Gastrocnemius medialis (tissue), 4 donors: ENCODE measurements at regions not wholly inside any gene's neighbourhood (a gene's known extent, or its start where the extent isn't known, plus 50 kb on each side); places are given as distances from the start of the nearest gene placed in this dataset.

Experiments used
- ATAC-seq, 2 donors: fragments of 150-250 bp; one replicate each; pipeline ENCODE4 v1.9.1; 2016
- DNase-seq, 2 donors: peaks; one replicate each; pipeline ENCODE4 v3.0.0-alpha.2; 2019
- H3K27ac ChIP-seq, 4 donors: fragments of 200-600 bp; sonication (generic); 1 replicate in 1 of 4; 2 replicates in 3 of 4; pipeline ENCODE4 v1.5.1; 2016 to 2018; ENCODE audit warnings: mild to moderate bottlenecking in 2 of 4, moderate library complexity in 1 of 4
- H3K27me3 ChIP-seq, 3 donors: fragments of 200-600 bp; sonication (generic) in 2 of 3; 1 replicate in 1 of 3; 2 replicates in 2 of 3; pipeline versions ENCODE4 v1.5.1 to v1.6.0; 2016 to 2019; ENCODE audit warnings: mild to moderate bottlenecking in 1 of 3, moderate library complexity in 1 of 3
- H3K36me3 ChIP-seq, 2 donors: fragments of 200-600 bp; sonication (generic) in 1 of 2; one replicate each; pipeline ENCODE4 v1.5.1; 2017 to 2018
- H3K4me1 ChIP-seq, 2 donors: fragments of 200-600 bp; sonication (generic) in 1 of 2; one replicate each; pipeline ENCODE4 v1.5.1; 2016 to 2017; ENCODE audit warnings: mild to moderate bottlenecking in 2 of 2
- H3K4me3 ChIP-seq, 4 donors: fragments of 200-600 bp; sonication (generic) in 3 of 4; 1 replicate in 1 of 4; 2 replicates in 3 of 4; pipeline ENCODE4 v1.5.1; 2016 to 2019; ENCODE audit warnings: mild to moderate bottlenecking in 2 of 4
- H3K9me3 ChIP-seq, 3 donors: fragments of 200-600 bp; sonication (generic) in 2 of 3; 1 replicate in 1 of 3; 2 replicates in 2 of 3; pipeline ENCODE4 v1.5.1; 2016 to 2019
- CTCF ChIP-seq, 5 experiments: fragments of 450-650 bp in 3 of 5; fragments of 200-600 bp in 2 of 5; sonication (generic) in 2 of 5; IDR thresholded peaks in 4 of 5; conservative IDR thresholded peaks in 1 of 5; 1 replicate in 4 of 5; 2 replicates in 1 of 5; pipeline ENCODE4 v1.5.1; 2016 to 2019; ENCODE audit warnings: antibody characterized with exemption in 5 of 5, mild to moderate bottlenecking in 3 of 5, moderate library complexity in 3 of 5
- POLR2A ChIP-seq, 2 donors: fragments of 450-650 bp; IDR thresholded peaks; one replicate each; pipeline ENCODE4 v1.6.1; 2017; ENCODE audit warnings: antibody characterized with exemption in 2 of 2, mild to moderate bottlenecking in 2 of 2, moderate library complexity in 2 of 2
- in situ Hi-C, 4 donors: fragments of 200-750 bp; cut with MboI; loops; one replicate each; pipeline versions ENCODE4 v1.15.0 to v1.8.0; 2017; ENCODE audit warnings: low sequenced_read_pairs in 4 of 4
- intact Hi-C: fragments of 100-400 bp; cut with DNase I; formaldehyde crosslinking; loops from one replicate; pipeline ENCODE4 v1.15.1; 2023; ENCODE audit warnings: low total_unique reads

GRCh38 chr12:93180566-93180965 lies 197.2 kb upstream of the NUDT4 start:
- intact Hi-C loops: no loop called here
- H3K4me1 ChIP-seq: peaks cover 33 to 35% of the 10 kb centered on the region in 2 donors
- ATAC-seq: no peak
- H3K27ac ChIP-seq: peak overlapping the region in 2 of 4 donors; percentile 21 to 45
- H3K27me3 ChIP-seq: no peaks in the 10 kb centered on the region
- H3K9me3 ChIP-seq: no peaks in the 10 kb centered on the region
- H3K36me3 ChIP-seq: no peaks in the 10 kb centered on the region
- H3K4me3 ChIP-seq: no peak overlapping the region
- no peak for DNase-seq
- TF ChIP-seq POLR2A (IDR thresholded peaks at IDR 0.05) (no peak), CTCF (IDR thresholded peaks at IDR 0.05 in 4 of 5, conservative IDR thresholded peaks at IDR 0.05 in 1 of 5) (no peak)
- in situ Hi-C loops: no loop called here

GRCh38 chr12:93181409-93181965 lies 196.2 kb upstream of the NUDT4 start:
- Histone ChIP-seq H3K36me3 (no peaks in the 10 kb centered on the region), H3K9me3 (no peaks in the 10 kb centered on the region), H3K27ac (no peak overlapping the region), H3K4me3 (no peak overlapping the region), H3K27me3 (no peaks in the 10 kb centered on the region), H3K4me1 (peaks cover 23 to 28% of the 10 kb centered on the region in 2 donors)
- intact Hi-C loops (no loop called here), in situ Hi-C loops (no loop called here)
- TF ChIP-seq CTCF (IDR thresholded peaks at IDR 0.05 in 4 of 5, conservative IDR thresholded peaks at IDR 0.05 in 1 of 5): no peak
- no peak for TF ChIP-seq POLR2A (IDR thresholded peaks at IDR 0.05)
- DNase-seq (no peak), ATAC-seq (no peak)

GRCh38 chr12:93183940-93184671 lies 193.6 kb upstream of the NUDT4 start:
- DNase-seq: peak in 1 of 2 donors; percentile 38
- intact Hi-C loops: loop anchor here (1.0 kb wide), 1 partner anchor 39 kb away; no protein-coding TSS in a partner anchor
- in situ Hi-C loops: no loop called here

GRCh38 chr12:93184672-93185368 lies 192.9 kb upstream of the NUDT4 start:
- intact Hi-C loops: loop anchor here (1.0 kb wide), 1 partner anchor 38 kb away; no protein-coding TSS in a partner anchor
- no peak for ATAC-seq

More at GRCh38 chr12:93183940-93184671, 193.6 kb upstream of the NUDT4 start:
- Histone ChIP-seq H3K4me3 (no peak overlapping the region), H3K9me3 (no peaks in the 10 kb centered on the region), H3K27ac (peak overlapping the region; percentile 53 to 71 (median 60)), H3K4me1 (peaks cover 19 to 23% of the 10 kb centered on the region in 2 donors), H3K36me3 (no peaks in the 10 kb centered on the region), H3K27me3 (no peaks in the 10 kb centered on the region)
- TF ChIP-seq POLR2A (IDR thresholded peaks at IDR 0.05) (no peak), CTCF (IDR thresholded peaks at IDR 0.05 in 4 of 5, conservative IDR thresholded peaks at IDR 0.05 in 1 of 5) (no peak)
- peak; percentile 32 to 72 for ATAC-seq

More at GRCh38 chr12:93184672-93185368, 192.9 kb upstream of the NUDT4 start:
- no peak for DNase-seq
- H3K27me3 ChIP-seq: no peaks in the 10 kb centered on the region
- no peak for TF ChIP-seq POLR2A (IDR thresholded peaks at IDR 0.05)
- TF ChIP-seq CTCF (IDR thresholded peaks at IDR 0.05 in 4 of 5, conservative IDR thresholded peaks at IDR 0.05 in 1 of 5): no peak
- no peaks in the 10 kb centered on the region for H3K9me3 ChIP-seq
- no peak overlapping the region for H3K4me3 ChIP-seq
- peaks cover 19 to 23% of the 10 kb centered on the region in 2 donors for H3K4me1 ChIP-seq
- peak overlapping the region; percentile 53 to 71 (median 60) for H3K27ac ChIP-seq
- in situ Hi-C loops: no loop called here
- H3K36me3 ChIP-seq: no peaks in the 10 kb centered on the region
